Stimulated activated CD4-positive, alpha-beta T cell treated with anti-CD3 and anti-CD28 coated beads, Interleukin-1b, Interleukin-23, amount 100 ng/mL, for 24 hours (primary cell): ENCODE measurements at regions not wholly inside any gene's neighbourhood (a gene's known extent, or its start where the extent isn't known, plus 50 kb on each side); places are given as distances from the start of the nearest gene placed in this dataset.

Experiments
- DNase-seq, 4 experiments: peaks; one replicate each; pipeline ENCODE4 v3.0.0-alpha.2; 2020; ENCODE audit warnings: low read depth in 4 of 4, low spot score in 1 of 4

DNA sequence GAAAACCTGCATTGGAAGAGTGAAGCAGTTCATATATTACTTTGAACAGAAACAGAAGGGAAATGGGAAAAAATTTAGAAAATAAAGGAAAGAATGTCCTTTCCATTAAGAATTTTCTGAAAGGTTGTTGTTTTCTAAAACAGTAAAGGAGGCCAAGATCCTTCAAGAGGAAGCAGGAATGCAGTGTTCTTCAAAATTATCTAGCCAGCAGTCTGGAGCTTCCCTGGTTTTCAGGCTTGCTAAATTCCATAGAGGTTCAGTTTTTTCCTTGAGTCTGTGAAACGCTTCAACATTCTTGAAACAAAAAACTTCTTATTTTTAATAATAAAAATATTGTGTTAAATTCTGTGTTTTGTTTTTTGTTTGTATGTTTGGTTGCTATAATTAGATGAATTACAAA is 189.0 kb upstream of the ANO3 start:
- no peak for DNase-seq

DNA sequence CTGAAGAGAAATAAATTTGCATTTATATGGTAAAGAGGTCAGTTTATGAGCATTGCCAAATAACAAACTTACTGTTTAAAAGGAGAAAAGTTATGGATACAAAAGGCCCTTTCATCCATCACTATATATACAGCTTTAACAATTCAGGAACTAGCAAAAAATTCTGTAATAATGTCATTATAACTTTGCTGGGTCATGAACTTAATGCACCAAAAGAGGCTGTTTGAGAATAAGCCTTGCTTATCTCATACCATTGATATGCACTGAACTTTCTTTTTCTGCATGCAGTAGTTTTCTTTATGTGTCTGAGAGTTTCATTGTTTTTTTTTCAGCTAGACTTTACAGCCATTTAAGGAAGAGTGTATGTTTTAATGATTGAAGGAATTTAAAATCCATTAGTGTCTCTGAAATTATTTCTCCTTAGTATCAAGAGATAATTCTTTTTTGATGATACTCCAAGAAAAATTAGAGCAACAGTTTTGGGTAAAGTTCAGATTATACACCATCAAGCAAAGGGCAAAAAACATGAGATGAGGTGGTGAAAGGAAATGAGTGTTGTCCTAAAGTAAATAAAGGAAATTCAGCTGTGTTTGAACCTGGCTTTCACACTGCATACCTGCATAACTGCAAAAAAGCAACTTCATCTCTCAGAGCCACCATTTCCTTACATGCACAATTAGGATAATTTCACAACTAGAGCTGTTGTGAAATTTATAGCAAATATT is 188.2 kb upstream of the ANO3 start:
- no peak for DNase-seq

DNA sequence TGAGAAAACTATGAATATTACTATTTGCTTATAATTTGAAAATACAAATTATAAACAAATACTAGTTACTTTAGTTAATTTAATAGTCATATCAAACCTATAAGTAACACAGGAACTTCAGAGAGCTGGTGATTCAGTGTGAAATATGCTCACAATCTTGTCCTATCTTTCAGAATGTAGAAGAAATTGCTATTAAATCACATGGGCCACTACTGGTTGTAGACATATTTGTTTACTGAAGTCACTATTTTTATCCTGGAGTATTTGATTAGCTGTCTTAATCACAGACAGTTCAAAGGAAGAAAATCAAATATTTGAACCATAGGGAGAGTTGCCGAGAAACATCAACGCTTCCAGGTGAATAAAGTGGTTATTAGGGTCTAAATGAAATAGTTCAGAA is 187.6 kb upstream of the ANO3 start:
- DNase-seq: no peak

DNA sequence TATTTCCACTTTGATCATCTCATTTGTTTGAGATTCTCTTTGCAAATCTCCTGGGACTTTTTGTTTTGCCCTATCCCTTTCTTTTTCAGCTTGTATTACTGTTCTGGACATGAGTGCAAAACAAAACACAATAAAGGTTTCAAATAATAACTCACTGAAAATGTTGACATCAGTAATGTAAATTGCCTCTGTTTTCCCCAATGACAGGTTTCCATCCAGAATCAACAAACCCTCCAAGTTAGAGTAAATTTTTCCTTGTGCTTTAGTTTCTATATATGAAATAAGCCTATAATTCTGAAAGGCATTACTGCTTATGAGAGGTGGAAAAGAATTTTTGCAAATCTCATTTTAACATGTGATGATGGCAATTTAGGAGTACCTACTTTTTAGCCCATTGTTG is 187.0 kb upstream of the ANO3 start:
- DNase-seq: no peak

DNA sequence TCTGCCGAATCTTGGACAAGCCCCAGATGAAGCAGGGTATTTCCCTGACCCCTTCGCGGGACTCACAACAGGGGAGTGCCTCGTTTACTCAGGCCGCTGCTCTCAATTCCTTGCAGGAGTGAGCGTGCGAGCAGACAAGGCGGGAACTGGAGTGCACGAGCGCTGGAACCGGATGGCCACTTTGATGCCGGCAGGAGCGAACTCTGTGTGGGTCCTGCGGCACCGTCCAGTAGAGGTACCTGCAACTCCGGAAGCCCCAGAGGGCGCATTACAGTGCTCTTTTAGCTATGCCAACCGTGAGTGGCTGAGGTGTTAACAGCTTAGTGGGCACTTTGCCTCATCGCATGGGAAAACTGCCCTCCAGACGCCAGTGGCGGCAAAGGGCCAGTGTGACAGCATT is 182.3 kb upstream of the ANO3 start:
- DNase-seq: no peak

DNA sequence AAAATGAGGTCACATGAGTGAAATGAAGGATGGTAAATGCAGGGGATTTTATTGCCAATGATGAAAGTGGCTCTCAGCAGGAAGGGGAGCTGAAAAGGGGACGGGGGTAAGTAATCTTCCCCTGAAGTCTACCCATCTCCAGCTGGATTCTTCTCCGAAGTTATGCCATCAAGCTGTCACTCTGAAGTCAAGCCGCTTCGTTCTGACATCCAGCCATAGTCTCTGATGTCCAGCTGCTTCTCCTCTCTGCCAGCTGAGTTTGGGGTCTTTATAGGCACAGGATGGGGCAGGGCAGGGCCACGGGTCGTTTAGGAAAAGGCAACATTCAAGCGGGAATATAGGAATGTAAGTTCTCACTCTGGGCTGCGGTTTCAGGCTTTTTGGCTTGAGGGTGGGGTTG is 181.9 kb upstream of the ANO3 start:
- no peak for DNase-seq

DNA sequence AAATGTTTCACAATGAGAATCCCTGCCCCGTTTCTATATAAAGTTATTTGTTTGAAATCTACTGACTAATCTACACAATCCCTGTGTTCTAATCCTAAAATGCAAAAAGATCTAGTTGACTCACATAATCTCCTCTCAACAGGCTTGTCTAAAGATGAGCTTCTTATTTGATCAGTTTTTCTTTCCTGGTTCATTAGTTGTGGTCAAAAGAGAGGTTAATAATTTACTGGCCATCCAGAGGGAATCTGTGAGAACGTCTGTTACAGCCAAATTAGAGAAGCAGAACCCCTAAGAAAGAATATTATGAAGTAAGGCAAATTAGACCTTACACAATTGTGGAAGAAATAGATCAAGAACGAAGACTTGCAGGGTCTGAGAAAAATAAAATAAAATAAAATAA is 173.7 kb upstream of the ANO3 start:
- DNase-seq: no peak

DNA sequence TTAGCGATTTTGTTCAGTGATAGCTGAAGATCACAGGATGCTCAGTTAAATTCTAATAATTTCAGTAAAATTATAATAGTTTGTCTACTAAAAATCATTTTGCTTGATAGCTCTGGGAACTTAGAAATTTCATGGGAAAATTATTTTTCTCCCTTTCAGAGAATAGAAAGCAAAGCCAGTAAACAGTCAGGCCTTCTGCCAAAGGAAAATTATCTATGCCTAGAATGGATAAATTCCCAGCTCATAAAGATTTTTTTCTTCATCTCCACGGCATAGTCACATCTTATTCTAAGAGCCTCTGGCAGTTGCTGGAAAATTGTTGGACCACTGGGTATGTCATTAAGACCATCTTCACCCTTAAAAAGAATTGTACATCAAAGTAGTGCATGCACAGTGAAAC is 169.6 kb upstream of the ANO3 start:
- no peak for DNase-seq

DNA sequence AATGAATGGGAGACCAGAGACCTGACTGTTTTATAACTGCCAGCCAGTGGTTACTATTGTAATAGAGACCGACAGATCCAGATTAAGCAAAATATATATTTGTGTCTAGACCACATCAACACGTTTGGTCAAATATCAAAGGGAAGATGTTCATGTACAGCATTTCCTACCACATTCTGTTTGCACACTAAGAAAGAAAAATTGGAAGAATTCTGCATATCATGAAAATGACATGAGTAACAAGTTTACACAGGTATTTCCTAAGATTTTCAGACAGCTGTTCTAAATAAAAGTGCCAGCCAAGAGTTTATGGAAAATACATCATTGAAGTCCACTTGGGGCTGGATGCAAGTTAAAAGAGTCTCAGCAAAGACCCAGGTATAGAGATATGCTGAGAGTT is 145.5 kb upstream of the ANO3 start:
- no peak for DNase-seq

DNA sequence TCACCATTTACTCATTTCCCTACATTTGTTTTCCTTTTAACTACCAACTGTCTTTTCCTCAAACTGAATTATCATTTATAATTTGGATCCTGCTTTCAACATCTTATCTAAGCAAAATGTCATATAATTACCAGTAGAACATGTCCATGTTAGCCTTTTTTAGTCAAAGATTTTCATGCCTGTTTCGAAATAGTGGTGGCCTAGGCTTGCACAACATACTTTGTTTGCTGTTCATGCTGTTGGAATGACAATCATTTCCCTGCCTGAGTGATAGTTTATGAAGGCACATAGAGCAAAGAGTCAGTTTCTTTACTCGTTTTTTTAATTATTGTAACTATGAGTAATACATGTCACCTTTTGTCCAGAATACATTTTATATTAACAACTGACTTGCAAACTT is 144.3 kb upstream of the ANO3 start:
- DNase-seq: no peak

DNA sequence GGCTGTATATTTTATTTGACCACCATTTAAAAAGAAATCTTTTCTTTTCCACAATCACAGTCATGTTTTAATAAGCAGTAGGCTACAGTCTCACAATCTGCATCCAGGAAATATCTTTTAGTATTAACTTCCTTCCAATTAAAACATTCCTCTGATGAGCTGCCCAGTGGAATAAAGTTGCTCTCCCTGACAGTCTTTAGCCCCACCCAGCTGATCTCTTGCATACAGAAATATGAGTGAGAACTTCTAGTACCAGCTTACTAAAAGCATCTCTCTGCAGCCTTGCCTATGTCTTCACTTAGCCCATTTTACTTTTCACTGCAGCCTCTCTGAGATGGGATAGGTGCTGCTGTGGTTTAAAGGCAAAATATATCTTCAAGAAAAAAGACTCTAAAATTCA is 143.4 kb upstream of the ANO3 start:
- DNase-seq: no peak

DNA sequence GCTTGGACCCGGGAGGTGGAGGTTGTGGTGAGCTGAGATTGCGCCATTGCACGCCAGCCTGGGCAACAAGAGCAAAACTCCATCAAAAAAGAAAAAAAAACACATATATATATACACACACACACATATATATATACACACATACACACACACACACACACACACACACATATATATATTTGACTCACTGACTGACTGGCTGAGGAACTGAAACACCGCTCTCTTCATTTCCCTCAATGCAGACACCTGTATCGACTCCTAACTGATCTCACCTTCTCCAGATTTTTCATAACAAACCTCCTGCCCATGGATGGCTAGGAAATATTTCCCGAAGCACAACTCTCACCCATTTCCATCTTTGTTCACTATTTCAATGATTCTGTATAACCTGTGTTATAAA is 140.7 kb upstream of the ANO3 start:
- no peak for DNase-seq

DNA sequence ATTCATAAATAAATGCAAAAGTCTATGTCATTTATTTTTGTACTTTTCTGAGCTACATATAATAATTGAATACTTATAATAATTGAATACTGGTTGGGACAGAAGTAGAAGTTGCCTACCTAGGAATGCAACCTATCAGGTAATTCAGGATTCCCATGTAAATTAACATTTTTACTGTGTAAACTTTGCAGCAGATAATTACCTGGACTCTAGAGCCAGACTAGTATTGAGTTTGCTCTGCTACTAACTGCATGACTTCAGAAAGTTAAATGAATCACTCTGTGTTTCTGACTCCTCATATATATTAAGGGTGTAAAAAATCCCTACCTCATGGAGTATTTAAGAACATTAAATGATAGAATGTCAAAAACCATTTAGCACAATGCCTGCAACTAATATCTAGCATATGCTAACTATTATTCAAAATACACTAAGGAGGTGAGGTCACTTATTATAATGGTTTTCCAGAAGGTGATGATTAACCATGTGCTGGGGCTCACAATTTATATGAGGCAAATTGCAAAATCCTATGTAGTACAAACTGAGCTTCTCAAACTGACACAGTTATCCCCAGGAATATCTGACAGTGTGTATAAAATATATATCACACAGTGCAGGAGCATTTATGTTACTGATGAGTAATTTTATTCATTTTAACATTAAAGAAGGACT is 138.1 kb upstream of the ANO3 start:
- DNase-seq: no peak

DNA sequence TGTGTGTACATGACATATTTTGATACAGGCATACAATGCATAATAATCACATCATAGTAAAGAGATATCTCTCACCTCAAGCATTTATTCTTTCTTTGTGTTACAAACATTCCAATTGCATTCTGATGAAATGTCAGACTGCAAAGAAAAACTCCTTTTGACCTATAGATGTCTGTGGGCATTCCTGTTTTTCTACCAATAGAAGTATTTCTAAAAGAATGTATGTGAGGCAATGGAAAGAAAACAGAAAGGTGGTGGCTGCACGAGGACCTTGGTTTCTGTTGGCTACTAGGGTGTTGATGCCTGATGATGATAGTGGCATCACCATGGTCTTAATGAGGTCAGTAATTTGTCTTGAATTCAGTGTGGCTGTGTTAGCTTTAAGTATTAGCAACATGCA is 137.0 kb upstream of the ANO3 start:
- no peak for DNase-seq

DNA sequence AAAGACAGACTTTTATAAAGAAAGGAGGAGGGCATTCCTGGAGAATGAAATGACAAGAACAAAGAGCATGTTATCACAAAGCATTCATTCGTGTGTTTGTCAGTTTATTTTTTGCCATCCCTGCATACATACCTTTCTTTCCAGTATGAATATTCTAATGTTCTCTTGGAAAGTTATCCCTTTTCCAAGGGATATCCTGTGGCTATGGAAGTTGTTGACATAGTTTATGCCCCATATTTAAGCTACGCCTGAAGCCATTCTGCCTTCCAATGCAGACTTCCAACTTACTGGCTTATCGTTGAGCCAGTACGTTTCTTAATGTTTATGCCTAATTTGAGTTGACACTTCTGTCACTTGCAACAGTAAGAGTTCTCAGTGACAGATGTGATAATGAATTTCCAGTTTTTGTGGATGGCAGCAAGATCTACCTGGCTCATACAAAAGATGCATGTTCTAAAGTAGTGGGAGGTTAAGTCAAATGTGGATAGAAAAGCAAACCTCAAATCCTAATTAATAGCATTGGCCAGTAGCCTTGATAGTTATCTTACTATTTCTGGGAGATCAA is 133.3 kb upstream of the ANO3 start:
- DNase-seq: no peak

DNA sequence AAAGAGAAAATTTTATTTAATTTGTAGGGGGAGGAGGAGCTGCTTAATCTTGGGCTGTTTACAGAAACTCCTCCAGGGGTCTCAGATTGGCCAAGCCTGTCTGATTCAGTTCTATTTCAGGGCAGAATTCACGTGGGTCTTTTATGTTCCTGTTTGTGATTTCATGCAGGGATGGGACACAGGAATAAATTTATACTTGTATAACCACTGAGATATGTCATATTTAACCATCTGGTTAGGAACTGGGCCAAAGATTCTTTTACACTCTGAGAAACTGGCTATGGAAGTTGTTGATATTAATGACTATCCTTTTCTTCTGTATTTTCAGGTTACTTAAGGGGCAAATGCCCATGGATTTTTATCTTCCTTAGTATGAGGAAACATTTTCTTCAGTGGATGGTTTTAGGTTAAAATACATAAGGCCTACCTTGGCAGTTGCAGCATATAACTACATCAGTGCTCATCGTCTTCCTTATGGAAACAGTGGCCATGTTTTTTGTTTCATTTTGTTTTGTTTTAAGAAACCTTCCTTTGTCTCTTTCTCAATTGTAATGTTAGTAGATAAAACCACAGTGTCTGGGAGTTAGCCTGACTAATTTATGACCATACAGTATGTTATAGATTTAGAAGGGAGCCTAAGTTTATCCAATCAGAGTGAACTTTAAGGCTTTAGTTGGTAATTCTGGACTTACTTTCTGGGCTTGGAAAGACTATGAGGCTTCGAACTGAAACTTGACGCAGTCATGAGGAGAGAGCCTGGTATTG is 132.4 kb upstream of the ANO3 start:
- DNase-seq: no peak

DNA sequence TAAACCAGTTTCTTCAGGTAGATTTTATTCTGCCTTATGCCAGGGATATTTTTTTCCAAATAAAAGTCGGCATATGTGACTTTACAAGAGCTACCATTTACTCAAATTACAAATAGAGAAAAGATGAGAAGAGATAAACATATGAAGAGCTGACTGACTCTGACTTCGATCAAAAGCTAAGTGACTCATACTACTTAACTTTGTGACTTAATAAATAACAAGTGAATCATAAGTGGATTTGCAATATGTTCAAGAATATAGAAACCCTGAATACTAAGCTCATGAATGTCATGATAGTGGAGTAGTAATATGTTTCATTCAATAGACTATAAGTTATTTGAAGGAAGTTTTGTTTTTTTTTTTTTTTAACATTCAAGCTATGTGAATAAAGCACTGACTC is 130.5 kb upstream of the ANO3 start:
- DNase-seq: no peak

DNA sequence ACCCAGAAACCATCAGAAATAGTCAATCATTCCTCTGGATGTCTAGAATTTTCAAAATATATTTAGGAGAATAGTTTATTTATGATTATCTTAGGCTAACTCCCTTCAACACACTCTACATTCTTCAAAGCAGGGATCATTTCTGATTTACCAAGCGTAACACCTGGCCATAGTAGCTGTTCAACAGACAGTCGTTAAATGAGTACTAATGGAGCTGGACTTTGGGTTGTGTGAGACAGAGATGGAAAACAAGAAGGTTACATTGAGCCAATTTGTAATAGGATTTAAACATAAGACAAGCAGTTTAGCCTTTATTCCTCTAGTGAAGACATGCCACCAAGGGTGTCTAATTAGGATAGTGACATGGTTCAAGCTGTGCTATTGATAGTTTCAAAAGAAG is 129.2 kb upstream of the ANO3 start:
- DNase-seq: no peak

DNA sequence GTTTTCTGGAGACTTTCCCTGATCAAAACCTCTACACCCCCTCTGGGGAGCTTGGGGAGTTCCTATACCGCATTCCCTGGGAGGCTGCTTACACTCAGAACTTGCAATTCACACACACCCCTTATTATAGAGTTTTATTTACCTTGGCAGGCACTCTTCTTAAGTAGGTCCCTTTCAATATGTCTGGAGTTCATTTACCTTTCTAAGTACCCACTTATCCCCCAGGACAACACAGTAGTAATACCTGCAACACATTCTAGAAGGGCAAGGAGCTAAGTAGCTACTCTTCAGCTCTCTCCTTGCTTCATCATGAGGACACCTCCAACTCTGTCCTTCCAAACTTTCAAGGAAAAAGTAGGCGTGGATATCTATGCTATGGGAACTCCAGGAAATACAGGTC is 127.8 kb upstream of the ANO3 start:
- no peak for DNase-seq

DNA sequence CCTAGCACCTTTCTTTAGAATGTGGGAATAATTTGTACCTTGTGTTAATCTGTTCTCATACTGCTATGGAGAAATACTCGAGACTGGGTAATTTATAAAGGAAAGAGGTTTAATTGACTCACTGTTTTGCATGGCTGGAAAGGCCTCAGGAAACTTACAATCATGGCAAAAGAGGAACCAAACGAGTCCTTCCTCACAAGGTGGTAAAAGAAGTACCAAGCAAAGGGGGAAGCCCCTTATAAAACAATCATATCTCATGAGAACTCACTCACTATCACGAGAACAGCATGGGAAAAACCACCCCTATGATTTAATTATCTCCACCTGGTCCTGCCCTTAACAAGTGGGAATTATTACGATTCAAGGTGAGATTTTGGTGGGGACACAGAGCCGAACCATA is 127.1 kb upstream of the ANO3 start:
- no peak for DNase-seq

DNA sequence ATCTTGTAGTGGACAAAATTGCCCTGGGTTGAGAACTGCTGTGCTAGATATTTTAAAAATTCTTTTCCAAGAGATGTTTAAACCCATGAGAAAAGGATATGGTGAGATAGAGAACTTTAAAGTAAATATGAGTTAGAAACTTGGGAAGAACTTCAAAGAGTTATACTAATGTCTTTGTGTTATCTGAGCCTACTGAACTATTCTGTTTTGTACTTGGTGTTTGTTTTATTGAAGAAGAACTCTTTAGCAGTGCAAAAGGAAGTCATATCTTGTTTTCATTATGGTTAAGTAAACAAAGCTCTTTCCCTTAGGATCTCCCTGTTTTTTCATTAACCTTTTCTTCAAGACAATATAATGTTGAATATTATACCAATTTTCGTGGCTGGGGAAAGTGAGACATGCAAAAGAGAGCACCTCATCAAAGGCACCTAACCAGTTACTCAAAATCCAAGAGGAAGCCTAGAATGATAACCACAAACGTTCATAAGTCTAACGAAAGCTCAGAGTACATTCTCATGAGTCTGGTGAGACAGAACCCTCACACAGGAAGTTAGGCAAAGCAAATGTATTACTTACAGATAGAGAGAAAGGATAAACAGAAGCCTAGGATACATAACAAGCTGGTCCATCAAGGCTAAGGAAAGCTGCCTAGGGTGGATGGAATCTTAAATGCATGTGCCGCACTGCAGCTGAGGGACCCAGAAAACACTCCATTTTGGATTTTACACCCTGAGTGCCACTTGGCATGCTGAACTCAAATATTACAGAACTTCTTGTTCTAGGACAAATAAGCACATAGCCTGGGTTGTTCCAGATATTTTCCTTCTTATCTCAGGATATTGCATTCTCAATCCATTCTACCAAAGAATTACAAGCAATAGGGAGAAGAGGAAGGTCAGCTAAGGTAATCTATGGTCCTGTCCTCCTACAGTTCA is 112.5 kb upstream of the ANO3 start:
- DNase-seq: no peak
